Limb (tissue), 2 donors: ENCODE measurements at regions not wholly inside any gene's neighbourhood (a gene's known extent, or its start where the extent isn't known, plus 50 kb on each side); places are given as distances from the start of the nearest gene placed in this dataset.
"Not testable (repeated sequence)": the region's sequence is repeated elsewhere in the genome, so short reads cannot be mapped to it uniquely, and the experiment has no call there.

Experiments used
- DNase-seq, 2 donors: peaks; one replicate each; pipeline ENCODE4 v3.0.0-alpha.2; 2016; ENCODE audit errors: extremely low spot score in 2 of 2

GRCh38 chr2:7837237-7837760 is 844.6 kb upstream of the ID2 start:
- DNase-seq: no peak

- no peak for DNase-seq
Observed at GRCh38 chr2:7838669-7839068, 843.2 kb upstream of the ID2 start.

- DNase-seq: no peak
Observed at GRCh38 chr2:7840651-7841380, 841.0 kb upstream of the ID2 start.

- DNase-seq: no peak
Observed at GRCh38 chr2:7841751-7842150, 840.1 kb upstream of the ID2 start.

- no peak for DNase-seq
Observed at GRCh38 chr2:7844414-7844965, 837.4 kb upstream of the ID2 start.

- no peak for DNase-seq
Observed at GRCh38 chr2:7845332-7845731, 836.5 kb upstream of the ID2 start.

GRCh38 chr2:7846607-7847006 is 835.2 kb upstream of the ID2 start:
- no peak for DNase-seq

- no peak for DNase-seq
Observed at GRCh38 chr2:7847321-7847720, 834.5 kb upstream of the ID2 start.

GRCh38 chr2:7849027-7849426 is 832.8 kb upstream of the ID2 start:
- no peak for DNase-seq

GRCh38 chr2:7849531-7849930 is 832.3 kb upstream of the ID2 start:
- no peak for DNase-seq

- DNase-seq: no peak
Observed at GRCh38 chr2:7852546-7852945, 829.3 kb upstream of the ID2 start.

GRCh38 chr2:7857904-7858303 is 824.0 kb upstream of the ID2 start:
- DNase-seq: no peak

- DNase-seq: no peak
Observed at GRCh38 chr2:7858624-7859023, 823.2 kb upstream of the ID2 start.

GRCh38 chr2:7860693-7861092 is 821.2 kb upstream of the ID2 start:
- no peak for DNase-seq

GRCh38 chr2:7861910-7862702 is 819.8 kb upstream of the ID2 start:
- no peak for DNase-seq

GRCh38 chr2:7866104-7866503 is 815.8 kb upstream of the ID2 start:
- no peak for DNase-seq

- no peak for DNase-seq
Observed at GRCh38 chr2:7866825-7867224, 815.0 kb upstream of the ID2 start.

GRCh38 chr2:7867867-7868266 is 814.0 kb upstream of the ID2 start:
- DNase-seq: no peak

GRCh38 chr2:7868836-7869235 is 813.0 kb upstream of the ID2 start:
- DNase-seq: no peak

- DNase-seq: not testable (repeated sequence)
Observed at GRCh38 chr2:7876445-7876844, 805.4 kb upstream of the ID2 start.

GRCh38 chr2:7878266-7878665 is 803.6 kb upstream of the ID2 start:
- DNase-seq: not testable (repeated sequence)

GRCh38 chr2:7878786-7879482 is 802.9 kb upstream of the ID2 start:
- DNase-seq: no peak
